ACC112 (cell line): ENCODE measurements at regions not wholly inside any gene's neighbourhood (a gene's known extent, or its start where the extent isn't known, plus 50 kb on each side); places are given as distances from the start of the nearest gene placed in this dataset.

ENCODE experiments used
- H2AFZ ChIP-seq: fragments of 200-600 bp; sonication (generic); one replicate; pipeline ENCODE4 v1.6.0; 2017; ENCODE audit warnings: antibody characterized with exemption, low read length; ENCODE audit not compliant: unreplicated experiment
- H3K27ac ChIP-seq: fragments of 200-600 bp; sonication (generic); 2 replicates; pipeline ENCODE4 v1.5.1; 2014; ENCODE audit warnings: low read depth, mild to moderate bottlenecking, antibody characterized with exemption, low read length, moderate library complexity
- H3K27me3 ChIP-seq: fragments of 200-600 bp; sonication (generic); 2 replicates; pipeline ENCODE4 v1.6.1; 2014; ENCODE audit warnings: mild to moderate bottlenecking, antibody characterized with exemption, low read length, moderate library complexity, mixed read lengths; ENCODE audit not compliant: insufficient read depth
- H3K36me3 ChIP-seq: fragments of 200-600 bp; sonication (generic); 2 replicates; pipeline ENCODE4 v1.6.1; 2016; ENCODE audit warnings: mild to moderate bottlenecking, antibody characterized with exemption, low read length, moderate library complexity, mixed read lengths; ENCODE audit not compliant: insufficient read depth
- H3K4me1 ChIP-seq: fragments of 200-600 bp; sonication (generic); one replicate; pipeline ENCODE4 v1.6.1; 2016; ENCODE audit warnings: low read length, mixed read lengths; ENCODE audit not compliant: insufficient read depth, unreplicated experiment, control insufficient read depth
- H3K4me3 ChIP-seq: fragments of 200-600 bp; sonication (generic); 2 replicates; pipeline ENCODE4 v1.5.1; 2014; ENCODE audit warnings: mild to moderate bottlenecking, low read depth, low read length
- H3K79me2 ChIP-seq: fragments of 200-600 bp; sonication (generic); one replicate; pipeline ENCODE4 v1.6.0; 2016; ENCODE audit warnings: low read length; ENCODE audit not compliant: control insufficient read depth, unreplicated experiment, insufficient read depth

DNA sequence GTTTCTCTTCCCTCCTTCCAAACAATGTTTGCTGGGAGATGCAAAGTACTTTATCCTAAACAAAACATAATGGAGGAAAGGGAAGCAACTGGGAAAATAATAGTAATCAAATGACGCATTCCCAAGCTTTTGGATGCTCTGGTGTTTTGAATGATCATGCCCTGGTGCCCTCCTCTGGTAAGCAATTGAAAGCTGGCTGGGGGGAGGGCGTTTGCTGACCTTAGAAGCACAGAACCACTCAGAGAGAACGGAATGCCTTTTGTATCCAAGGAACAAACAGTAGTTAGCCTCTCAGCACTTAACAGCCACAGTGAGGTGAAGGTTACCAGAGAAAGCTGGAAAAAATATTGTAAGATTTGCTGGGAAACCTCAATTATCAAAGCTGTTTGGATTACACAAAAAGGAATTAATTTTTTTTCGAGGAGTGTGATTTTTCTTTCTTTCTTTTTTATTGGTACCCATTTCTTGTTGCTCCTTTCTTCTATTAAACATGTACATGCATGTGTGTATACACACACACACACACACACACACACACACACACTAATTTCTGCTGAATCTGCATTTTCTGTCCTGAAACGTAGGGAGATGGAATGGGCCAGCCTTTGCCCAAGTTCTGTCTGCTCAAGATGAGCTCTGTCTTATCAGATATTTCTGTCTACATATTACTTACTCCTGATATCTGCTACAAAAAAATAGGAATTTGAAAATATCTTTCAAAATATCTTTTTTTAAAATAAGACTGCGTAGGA, 155.8 kb upstream of the IGFBP7 start:
- H3K4me1 ChIP-seq: no peaks in the 10 kb centered on the region
- H3K79me2 ChIP-seq: no peaks in the 10 kb centered on the region
- H3K4me3 ChIP-seq: no peak overlapping the region
- H2AFZ ChIP-seq: no peak overlapping the region
- no peak overlapping the region for H3K27ac ChIP-seq
- no peaks in the 10 kb centered on the region for H3K36me3 ChIP-seq
- peaks cover 30% of the 10 kb centered on the region for H3K27me3 ChIP-seq

DNA sequence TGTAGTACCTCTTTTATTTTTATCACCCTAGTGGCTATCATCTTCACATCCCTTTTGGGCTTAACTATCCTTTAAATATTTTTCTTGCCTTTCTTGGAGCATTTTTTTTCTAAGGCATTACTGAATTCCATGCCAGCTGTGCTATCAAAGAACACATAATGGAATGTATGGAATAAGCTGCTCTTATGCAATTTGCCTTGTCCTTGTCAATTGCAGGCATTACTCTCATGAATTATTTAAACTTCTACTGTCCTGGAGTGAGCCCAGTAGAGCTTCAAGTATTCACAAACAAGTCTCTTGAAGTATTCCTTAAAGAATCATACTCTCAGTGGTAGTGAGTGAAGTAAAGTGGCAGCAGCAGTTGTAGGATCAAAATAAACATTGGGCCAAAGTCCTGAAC, 144.6 kb upstream of the IGFBP7 start:
- H3K4me1 ChIP-seq: no peaks in the 10 kb centered on the region
- H2AFZ ChIP-seq: no peak overlapping the region
- H3K27ac ChIP-seq: no peak overlapping the region
- H3K4me3 ChIP-seq: no peak overlapping the region
- H3K79me2 ChIP-seq: no peaks in the 10 kb centered on the region
- no peaks in the 10 kb centered on the region for H3K27me3 ChIP-seq
- no peaks in the 10 kb centered on the region for H3K36me3 ChIP-seq

DNA sequence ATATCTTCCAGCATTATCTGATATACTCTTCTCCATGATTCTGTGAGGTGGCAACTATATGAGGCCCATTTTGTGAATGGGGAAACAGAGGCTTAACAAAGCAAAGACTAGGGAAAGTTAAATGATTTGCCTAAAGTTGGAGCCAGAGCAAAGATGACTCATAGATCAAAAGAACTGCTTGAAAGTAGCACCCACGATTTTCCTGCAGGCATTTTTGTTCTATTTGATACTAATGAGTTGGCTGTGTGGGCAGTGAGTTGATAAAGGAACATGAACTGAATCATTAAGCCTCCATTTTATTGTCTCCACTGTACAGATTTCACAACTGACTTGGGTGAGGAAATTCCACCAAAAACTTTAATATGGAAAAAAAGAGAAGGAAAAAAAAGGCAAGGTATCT, 138.9 kb upstream of the IGFBP7 start:
- Histone ChIP-seq H3K4me1 (peaks cover 3% of the 10 kb centered on the region), H3K4me3 (no peak overlapping the region), H3K27ac (no peak overlapping the region), H3K36me3 (no peaks in the 10 kb centered on the region), H2AFZ (no peak overlapping the region), H3K79me2 (no peaks in the 10 kb centered on the region), H3K27me3 (no peaks in the 10 kb centered on the region)

DNA sequence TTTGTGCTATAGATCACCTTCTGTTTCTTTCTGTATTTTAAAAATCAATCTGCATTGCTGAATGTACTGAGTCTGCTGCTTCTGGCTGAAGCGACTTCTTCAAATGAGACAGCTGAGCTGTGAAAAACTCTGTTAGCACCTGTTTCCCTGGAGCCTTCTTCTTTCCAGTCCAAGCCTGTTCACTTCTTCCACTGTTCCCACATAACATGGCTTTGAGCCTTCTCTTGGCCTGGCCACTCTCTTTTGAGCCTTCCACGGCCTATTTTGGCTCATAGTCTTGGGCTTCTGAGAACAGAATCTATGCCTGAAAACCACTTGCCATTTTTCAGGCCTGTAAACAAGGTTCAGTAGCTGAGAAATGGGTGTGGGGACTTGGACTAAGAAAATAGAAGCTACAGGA, 132.9 kb upstream of the IGFBP7 start:
- Histone ChIP-seq H3K4me1 (no peaks in the 10 kb centered on the region), H3K27me3 (peaks cover 14% of the 10 kb centered on the region), H3K36me3 (no peaks in the 10 kb centered on the region), H3K27ac (no peak overlapping the region), H3K79me2 (no peaks in the 10 kb centered on the region), H2AFZ (no peak overlapping the region), H3K4me3 (no peak overlapping the region)

DNA sequence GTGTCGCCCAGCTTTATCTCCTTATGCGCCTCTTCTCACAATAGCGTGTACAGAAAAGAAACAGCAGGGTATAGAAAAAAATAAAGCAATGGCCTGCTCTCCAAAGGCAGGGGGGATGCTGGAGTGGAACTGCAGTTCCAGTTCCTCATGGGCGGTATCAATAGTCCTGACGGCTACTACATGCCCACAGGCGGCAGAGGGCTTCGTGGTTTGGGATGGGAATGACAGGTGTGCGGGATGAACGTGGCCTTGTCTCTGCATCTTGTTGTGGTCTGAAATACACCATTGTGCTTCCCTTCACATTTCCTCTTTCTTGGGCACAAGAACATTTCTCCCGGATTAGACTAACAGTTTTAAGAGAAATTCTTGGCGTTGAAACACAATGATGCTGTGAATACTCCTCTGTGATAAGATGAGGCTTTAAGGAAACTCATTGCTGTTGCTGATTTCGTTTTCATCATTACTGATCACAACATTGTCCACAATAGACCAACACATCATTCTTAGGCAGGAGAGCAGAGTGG, 124.1 kb upstream of the IGFBP7 start:
- Histone ChIP-seq H3K36me3 (no peaks in the 10 kb centered on the region), H2AFZ (no peak overlapping the region), H3K27ac (no peak overlapping the region), H3K4me1 (peaks cover 22% of the 10 kb centered on the region), H3K27me3 (peaks cover 13% of the 10 kb centered on the region), H3K79me2 (no peaks in the 10 kb centered on the region), H3K4me3 (no peak overlapping the region)

DNA sequence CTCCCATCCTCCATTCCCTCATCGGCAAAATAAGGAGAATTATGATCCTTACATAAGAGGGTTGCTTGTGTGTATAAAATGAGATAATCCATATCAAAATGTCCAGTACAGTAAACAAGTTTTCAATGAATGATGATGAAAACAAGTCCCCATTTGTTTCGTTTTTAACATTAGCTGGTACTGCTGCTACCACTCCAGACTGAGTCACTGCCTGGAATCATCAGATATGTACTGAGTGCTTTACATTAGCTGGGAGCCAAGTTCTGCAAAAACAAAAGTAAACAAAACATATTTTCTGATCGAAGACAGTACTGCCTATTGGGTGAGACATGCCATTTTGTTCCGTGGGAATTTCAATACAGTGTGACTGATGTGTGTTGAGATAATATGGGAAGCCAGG, 123.2 kb upstream of the IGFBP7 start:
- peak overlapping the region; percentile 68 for H2AFZ ChIP-seq
- H3K4me3 ChIP-seq: peak overlapping the region; percentile 47
- no peaks in the 10 kb centered on the region for H3K36me3 ChIP-seq
- H3K79me2 ChIP-seq: no peaks in the 10 kb centered on the region
- H3K27ac ChIP-seq: peak overlapping the region; percentile 51
- peaks cover 22% of the 10 kb centered on the region for H3K4me1 ChIP-seq
- H3K27me3 ChIP-seq: peaks cover 18% of the 10 kb centered on the region

DNA sequence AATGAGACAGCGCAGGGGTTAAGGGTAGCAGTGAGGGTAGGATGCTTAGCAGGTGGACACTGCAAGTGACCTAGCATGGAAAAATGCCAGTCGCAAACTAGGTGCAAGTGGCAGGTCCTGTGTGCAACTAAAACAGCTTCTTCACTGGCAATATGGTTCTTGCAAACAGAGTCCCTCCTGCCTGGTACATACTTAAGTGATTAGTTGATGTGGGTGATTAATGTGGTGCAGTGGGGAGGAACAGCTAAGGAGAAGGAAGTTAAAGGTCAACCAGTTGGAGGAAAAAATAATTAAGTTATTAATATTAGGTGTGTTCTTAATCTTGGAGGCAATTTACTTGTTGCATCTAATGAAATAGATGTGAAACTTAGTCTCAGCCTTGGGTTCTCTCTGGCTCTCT, 121.6 kb upstream of the IGFBP7 start:
- H3K27ac ChIP-seq: no peak overlapping the region
- peaks cover 22% of the 10 kb centered on the region for H3K4me1 ChIP-seq
- no peaks in the 10 kb centered on the region for H3K79me2 ChIP-seq
- no peak overlapping the region for H3K4me3 ChIP-seq
- peaks cover 16% of the 10 kb centered on the region; the same call in 1 of the 2 replicates for H3K27me3 ChIP-seq
- no peak overlapping the region for H2AFZ ChIP-seq
- no peaks in the 10 kb centered on the region for H3K36me3 ChIP-seq

DNA sequence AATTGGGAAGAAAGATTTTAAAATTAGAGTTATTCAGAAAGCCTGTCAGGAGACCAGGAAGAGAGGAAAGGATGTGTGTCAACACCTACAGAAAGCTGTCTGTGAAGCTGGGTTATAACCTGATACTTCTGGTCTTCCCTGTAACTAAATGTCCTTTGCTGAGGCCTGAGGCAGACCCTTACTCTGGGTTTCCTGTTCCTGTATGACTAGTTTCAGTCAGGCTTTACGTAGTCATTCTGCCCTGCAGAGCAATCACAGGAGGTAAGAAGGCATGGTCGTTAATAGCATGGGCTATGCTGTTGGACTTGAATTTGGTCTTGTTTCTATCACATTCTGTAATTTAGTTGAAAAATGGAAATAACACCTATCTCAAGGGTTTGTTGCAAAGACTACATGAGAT, 110.5 kb upstream of the IGFBP7 start:
- H2AFZ ChIP-seq: no peak overlapping the region
- peaks cover 13% of the 10 kb centered on the region for H3K27me3 ChIP-seq
- no peak overlapping the region for H3K27ac ChIP-seq
- no peaks in the 10 kb centered on the region for H3K79me2 ChIP-seq
- H3K36me3 ChIP-seq: no peaks in the 10 kb centered on the region
- no peak overlapping the region for H3K4me3 ChIP-seq
- no peaks in the 10 kb centered on the region for H3K4me1 ChIP-seq

DNA sequence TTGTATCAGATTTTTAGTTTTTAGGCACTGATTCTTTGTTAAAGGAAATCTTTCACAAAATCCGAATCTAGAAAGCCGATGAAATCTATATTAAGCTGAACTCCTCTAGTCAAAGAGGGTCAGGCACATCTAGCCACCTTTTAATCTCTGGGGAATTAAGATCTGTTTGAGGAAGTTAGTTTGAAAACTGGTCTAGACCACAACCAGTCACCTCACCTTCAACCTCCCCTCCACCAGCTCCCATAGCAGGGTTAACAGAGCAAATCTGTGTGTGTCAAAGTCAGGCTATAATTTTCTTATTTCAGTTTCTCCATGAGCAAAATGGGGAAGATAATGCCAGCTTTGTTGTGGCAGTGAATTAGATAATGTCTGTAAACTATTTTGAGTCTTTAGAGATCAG, 110.0 kb upstream of the IGFBP7 start:
- Histone ChIP-seq H3K27me3 (peaks cover 13% of the 10 kb centered on the region), H3K79me2 (no peaks in the 10 kb centered on the region), H3K4me1 (no peaks in the 10 kb centered on the region), H3K36me3 (no peaks in the 10 kb centered on the region), H2AFZ (no peak overlapping the region), H3K4me3 (no peak overlapping the region), H3K27ac (no peak overlapping the region)

DNA sequence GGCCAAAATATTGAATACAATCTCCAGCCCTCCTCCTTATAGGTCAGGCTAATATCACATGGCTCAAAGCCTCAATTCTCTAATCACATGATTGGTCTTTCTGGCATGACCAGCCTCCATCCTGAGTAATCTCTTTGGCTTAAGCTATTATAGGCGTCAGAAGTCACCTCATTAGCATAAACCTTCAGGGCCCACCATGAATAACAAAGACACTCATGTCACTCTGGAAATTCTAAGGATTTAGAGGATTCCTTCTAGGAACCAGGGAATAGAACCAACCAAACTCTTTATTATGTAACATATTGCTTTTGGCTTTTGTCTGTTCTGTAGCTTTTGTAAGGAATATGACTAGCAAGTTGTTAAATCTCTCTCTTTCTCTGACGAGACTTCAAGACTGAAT, 109.2 kb upstream of the IGFBP7 start:
- Histone ChIP-seq H3K27ac (no peak overlapping the region), H3K27me3 (peaks cover 13% of the 10 kb centered on the region), H2AFZ (no peak overlapping the region), H3K4me3 (no peak overlapping the region), H3K79me2 (no peaks in the 10 kb centered on the region), H3K36me3 (no peaks in the 10 kb centered on the region), H3K4me1 (no peaks in the 10 kb centered on the region)

DNA sequence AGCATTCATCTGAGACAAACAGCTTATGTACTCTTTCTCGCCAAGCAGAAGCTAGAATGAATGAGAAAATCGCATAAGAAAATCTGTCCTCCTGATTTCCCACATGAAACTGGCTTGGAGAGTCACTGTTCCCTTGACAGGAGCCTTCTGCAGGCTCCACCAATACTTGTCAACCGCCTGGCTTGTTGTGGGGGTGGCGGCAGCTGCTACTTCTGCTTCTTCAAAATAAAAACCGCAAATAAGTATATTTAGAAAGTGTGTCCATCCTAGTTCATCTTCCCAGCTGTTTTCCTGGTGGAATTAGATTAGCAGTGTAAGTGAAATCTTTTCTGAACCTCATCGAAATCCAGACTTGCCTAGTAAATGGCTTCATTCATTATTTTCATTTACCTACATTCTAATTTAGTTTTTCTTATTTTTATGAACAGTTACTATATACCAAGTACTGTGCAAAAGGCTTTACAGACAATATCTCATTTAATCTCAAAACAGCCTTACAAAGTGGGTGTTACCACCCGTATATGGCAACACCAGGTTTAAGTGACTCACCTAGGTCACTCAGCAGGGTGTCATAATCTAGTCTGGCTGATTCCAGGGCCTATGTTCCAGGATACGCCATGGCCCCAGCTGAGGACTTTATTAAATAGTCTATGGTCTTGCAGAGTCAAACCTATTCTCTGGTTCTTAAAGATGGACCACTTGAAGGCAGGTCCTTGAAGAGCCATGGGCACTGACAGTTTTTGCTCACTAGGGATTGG, 104.6 kb upstream of the IGFBP7 start:
- Histone ChIP-seq H3K4me3 (no peak overlapping the region), H3K79me2 (no peaks in the 10 kb centered on the region), H3K27me3 (peaks cover 20% of the 10 kb centered on the region), H2AFZ (no peak overlapping the region), H3K4me1 (no peaks in the 10 kb centered on the region), H3K27ac (no peak overlapping the region), H3K36me3 (no peaks in the 10 kb centered on the region)
